C4-2B (cell line): ENCODE measurements at regions not wholly inside any gene's neighbourhood (a gene's known extent, or its start where the extent isn't known, plus 50 kb on each side); places are given as distances from the start of the nearest gene placed in this dataset.

Experiments
- CTCF ChIP-seq: fragments of 450-650 bp; conservative IDR thresholded peaks from 2 replicates; pipeline ENCODE4 v1.5.1; 2017; ENCODE audit warnings: mild to moderate bottlenecking
- ZFX ChIP-seq: fragments of 450-650 bp; IDR thresholded peaks from 2 replicates; pipeline ENCODE4 v1.6.1; 2017

GRCh38 chr9:121559183-121559582, 59.5 kb upstream of the GGTA1 start:
- TF ChIP-seq CTCF, result no peak
- no peak for TF ChIP-seq ZFX
